Stimulated activated CD4-positive, alpha-beta T cell treated with anti-CD3 and anti-CD28 coated beads, Interleukin-4, amount 100 ng/mL, for 48 hours (primary cell): ENCODE measurements at regions not wholly inside any gene's neighbourhood (a gene's known extent, or its start where the extent isn't known, plus 50 kb on each side); places are given as distances from the start of the nearest gene placed in this dataset.

Experiments
- DNase-seq, 2 donors: peaks; one replicate each; pipeline ENCODE4 v3.0.0-alpha.2; 2020; ENCODE audit warnings: low read depth in 2 of 2

DNA sequence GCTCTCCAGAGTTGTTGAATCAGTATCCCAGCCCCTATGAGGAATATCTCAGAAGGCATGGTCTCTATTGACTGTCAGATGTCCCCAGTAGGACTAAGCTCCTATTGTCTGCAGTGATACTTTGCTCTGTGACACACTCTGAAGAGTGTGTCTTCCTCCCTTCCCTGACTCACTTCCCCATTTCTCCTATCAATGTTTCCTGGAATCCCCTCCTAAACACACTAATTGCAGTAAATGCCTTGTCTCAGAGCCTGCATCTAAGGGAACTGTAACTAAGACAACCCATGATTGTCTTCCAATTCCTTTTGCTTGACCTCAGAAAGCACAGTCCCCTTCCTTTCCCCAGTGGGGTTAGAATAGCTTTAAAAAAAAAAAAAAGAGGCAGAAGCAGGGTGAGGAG, 397.3 kb upstream of the PROK2 start:
- no peak for DNase-seq

DNA sequence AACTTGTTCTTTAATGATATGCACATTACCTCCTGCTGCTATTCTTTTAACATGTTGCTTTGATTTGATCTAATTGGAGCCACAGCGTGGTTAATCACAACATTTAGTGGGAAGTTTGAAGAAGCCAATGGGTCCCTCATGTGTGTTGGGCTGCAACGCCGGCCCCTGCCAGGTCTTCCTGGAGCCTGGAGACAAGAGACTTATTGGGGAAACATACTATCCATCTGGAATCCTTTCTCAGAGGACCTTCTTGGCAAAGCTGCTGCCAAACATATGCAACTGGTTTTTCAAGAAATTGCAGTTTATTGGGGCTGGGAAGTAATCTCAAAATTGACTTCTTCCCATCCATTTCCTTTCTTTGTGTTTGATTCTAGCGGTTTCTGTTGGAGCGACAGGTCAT, 396.3 kb upstream of the PROK2 start:
- no peak for DNase-seq

DNA sequence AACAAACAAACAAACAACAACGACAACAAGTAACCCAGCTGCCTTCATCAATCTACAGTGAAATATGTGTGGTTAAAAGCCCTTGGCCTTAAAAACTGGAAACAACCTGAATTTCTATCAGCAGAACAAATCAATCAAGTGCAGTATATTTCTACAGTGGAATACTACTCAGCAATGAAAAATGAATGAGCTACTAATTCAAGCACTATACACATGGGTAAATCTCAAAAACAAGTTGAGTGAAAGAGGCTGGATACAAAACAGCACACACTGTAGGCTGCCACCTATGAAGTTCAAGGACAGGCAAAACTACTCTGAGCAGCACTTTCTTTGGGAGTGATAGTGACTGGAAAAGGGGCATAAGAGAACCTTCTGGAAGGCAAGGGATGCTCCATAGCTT, 395.5 kb upstream of the PROK2 start:
- no peak for DNase-seq

GRCh38 chr3:72179107-72179464, 394.1 kb upstream of the PROK2 start:
- DNase-seq: no peak

DNA sequence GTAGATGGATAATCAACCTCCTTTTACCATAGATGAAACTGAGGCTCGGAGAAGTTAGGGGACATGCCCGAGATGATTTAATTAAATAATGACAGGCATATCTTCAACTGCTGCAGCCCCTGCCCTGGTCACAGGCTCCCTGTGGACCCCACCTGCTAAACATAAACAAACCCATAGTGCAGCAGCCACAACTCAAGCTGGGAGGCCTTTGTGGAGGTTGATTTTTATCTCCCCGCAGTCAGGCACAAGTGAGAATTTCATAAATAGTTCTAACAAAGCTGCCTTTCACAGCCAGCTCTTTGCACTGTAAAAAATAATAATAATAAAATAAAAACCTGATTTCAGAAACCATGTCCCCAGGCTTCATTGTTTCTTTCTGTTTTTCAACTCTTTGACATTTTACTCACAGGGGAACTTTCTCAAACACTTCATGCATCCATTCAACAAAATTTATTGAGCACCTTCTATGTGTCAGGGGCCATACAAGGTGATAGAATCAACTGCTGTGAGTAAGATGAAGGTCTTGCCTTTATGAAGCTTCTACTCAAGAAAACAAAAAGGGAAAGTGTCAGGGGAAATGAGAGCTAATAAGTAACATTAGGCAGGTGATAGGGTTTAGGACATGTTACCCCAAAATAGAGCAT, 393.6 kb upstream of the PROK2 start:
- DNase-seq: no peak

GRCh38 chr3:72177075-72178050, 392.4 kb upstream of the PROK2 start:
- DNase-seq: peak in 1 of 2 donors; percentile 6

- DNase-seq: no peak
These were observed 391.6 kb upstream of the PROK2 start for GRCh38 chr3:72176537-72177041.

GRCh38 chr3:72175296-72175858, 390.4 kb upstream of the PROK2 start:
- DNase-seq: no peak

GRCh38 chr3:72174890-72175289, 389.9 kb upstream of the PROK2 start:
- DNase-seq: no peak

- no peak for DNase-seq
These were observed 389.1 kb upstream of the PROK2 start for GRCh38 chr3:72174040-72174439.

DNA sequence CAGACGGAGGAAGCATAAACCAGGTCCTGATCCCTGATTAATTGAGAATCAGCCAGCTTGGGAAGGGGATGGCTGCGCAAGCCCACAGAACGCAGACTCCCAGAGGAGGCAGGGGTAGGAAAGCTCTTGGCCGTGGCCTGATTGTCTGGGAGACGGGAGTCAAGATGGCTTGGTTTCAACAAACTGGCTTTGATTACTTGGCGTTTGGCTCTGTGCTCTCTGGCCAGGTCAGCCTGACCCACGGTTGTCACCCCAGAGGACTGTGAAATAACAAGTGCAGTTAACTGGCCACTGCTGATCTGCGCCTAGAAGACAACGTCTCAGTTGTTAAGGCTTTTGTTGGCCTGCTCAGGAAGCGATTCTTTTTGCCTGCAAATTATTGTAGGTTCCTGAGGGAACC, 387.0 kb upstream of the PROK2 start:
- DNase-seq: no peak

GRCh38 chr3:72171463-72171881, 386.5 kb upstream of the PROK2 start:
- no peak for DNase-seq

DNA sequence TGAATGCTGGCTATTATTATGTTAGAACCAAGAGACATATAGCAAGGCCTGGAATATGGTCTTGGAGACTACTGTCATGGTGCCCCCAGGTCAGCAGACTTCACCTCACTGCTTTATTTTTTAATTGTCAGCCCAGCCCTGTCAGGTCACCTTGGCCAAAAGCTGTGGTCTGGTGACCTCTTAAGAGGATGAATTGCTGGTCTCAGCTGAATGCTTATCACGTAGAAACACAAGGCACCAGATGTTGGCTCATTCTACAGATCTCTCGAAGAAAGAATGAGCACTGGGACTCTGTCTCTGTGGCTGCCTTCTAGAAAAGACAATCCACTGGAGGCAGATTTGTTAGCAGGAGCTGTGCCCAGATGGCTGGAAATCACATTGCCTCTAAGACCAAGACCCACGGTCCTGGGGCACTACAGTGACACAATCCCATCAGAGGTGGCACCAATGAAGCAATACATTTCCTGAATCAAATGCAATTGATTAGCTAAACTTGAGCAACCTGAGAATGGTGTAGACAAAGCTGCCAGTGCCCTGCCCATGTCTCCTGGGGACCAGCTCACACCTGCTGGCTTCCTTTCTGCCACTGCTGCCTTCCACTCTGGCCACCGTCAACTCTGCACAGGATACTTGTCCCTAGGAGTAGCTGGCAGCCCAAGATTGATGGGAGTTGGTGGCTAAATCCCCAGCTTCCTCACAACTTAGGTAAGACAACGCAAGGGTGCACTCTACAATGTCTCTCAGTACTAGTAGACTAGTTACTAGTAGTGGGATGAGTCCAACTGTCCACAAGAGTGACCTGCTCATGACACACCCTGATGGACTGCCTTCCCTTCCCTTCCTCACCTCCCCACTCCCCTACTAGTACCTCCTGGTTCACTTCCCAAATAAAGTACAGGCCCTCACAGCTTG, 384.9 kb upstream of the PROK2 start:
- DNase-seq: no peak

GRCh38 chr3:72169120-72169519, 384.2 kb upstream of the PROK2 start:
- DNase-seq: no peak

DNA sequence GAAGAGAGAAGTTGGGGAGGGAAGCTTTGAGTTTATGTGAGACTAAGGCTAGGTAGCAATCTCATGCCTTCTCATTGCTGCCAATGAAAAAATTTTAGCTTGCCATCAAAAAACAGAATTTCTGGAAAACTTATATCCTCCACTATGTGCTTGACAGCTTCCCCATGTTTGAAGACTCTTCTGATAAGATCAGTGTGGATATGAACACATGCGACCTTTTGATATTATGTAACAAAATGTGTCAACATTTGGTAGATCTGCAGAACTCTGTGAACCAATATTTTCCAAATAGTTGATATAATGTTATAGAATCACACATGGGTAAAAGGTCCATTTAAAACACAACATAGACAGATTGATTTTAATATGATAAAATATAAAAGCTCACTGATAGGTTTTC, 380.9 kb upstream of the PROK2 start:
- DNase-seq: no peak

DNA sequence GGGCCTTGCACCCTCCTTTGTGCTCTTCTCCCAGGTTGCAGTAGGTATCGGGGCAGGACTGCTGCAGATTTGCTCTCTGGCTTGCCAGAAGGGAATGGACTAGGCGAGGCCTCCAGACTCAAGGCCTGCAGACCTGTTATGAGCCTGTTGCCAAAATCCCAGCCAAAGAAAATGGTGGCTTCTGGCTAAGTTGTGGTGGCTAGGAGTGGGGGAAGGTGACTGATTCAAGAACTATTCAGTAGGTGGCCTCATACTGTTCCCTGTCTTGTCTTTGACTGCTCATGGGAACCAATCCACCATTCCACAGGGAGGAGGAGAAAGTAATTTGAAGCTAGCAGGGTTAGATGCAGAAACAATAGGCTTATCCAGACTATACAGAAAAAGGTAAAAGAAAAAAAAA, 380.4 kb upstream of the PROK2 start:
- DNase-seq: no peak

GRCh38 chr3:72164635-72164978, 379.7 kb upstream of the PROK2 start:
- no peak for DNase-seq

- no peak for DNase-seq
These were observed 379.1 kb upstream of the PROK2 start for GRCh38 chr3:72163809-72164634.

DNA sequence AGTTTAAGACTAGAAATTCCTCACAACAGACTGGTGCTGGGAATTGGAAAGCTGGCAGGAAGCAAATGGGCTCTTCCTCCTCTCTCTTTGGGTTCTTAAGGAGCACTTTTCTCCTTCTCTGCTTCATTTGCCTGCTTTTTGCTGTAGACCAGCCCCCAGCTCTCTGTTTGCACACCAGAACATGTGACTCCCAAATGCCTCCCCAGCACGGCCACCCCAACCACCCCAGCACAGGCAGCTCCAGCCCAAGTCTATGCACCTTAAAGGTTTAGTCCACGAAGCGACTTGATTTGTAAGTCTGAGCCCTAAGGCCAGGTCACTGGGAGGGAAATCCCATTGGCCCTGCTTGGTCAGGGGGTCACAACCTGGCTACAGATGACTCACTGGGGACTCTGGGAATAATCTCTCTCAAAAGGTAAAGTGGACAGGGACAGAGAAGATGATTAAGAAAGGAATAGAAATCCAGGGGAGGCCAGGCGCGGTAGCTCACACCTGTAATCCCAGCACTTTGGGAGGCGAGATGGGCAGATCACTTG, 377.8 kb upstream of the PROK2 start:
- DNase-seq: no peak

DNA sequence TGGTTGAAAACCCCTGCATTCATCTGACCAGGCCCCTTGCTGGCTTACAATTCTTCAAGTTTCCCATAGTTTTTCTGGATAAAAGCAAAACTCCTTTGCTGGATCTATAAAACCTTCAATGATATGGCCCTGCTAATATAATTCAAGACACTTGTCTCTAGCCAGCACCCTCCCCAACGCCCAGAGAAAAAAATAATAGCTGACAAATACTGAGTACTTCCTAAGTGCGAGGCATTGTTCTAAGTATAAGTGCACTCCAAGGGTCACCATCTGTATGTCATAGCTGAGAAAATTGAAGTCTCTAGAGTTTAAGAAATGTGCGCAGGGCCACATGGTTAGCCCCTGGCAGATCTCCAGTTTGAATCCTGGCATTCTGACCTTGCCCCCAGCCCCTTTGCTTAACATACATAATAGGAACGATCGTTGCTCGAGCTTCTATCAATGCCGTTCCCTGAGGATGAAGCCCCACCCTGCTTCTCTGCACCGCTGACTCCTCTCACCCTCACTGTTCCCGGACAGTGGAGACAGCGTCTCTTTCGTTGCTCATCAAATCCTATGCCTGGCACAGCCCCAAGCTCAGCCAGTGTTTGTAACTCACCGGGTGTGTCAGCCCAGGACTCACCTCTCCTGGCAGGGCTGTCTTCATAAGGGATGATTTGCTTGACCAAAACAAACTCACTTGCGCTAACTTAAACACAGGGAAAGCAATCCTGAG, 377.1 kb upstream of the PROK2 start:
- no peak for DNase-seq
